Upper lobe of left lung (tissue), 6 donors: ENCODE measurements at regions not wholly inside any gene's neighbourhood (a gene's known extent, or its start where the extent isn't known, plus 50 kb on each side); places are given as distances from the start of the nearest gene placed in this dataset.
"Not testable (repeated sequence)": the region's sequence is repeated elsewhere in the genome, so short reads cannot be mapped to it uniquely, and the experiment has no call there.

Experiments used
- ATAC-seq, 2 donors: fragments of 200-7000 bp; cut with Tn5 transposase; one replicate each; pipeline ENCODE4 v1.9.1; 2022; ENCODE audit warnings: mild to moderate bottlenecking in 2 of 2, moderate library complexity in 2 of 2; ENCODE audit not compliant: low FRiP score in 2 of 2
- DNase-seq, 2 donors: peaks; one replicate each; pipeline ENCODE4 v3.0.0-alpha.2; 2019 to 2020
- H3K27ac ChIP-seq, 4 donors: fragments of 200-600 bp; sonication (generic); one replicate each; pipeline ENCODE4 v1.5.1; 2016 to 2019
- H3K27me3 ChIP-seq, 4 donors: fragments of 200-600 bp; sonication (generic); one replicate each; pipeline ENCODE4 v1.5.1; 2017 to 2019
- H3K36me3 ChIP-seq, 4 donors: fragments of 200-600 bp; sonication (generic); one replicate each; pipeline ENCODE4 v1.5.1; 2016 to 2019
- H3K4me1 ChIP-seq, 4 donors: fragments of 200-600 bp; sonication (generic); one replicate each; pipeline ENCODE4 v1.5.1; 2018 to 2019
- H3K4me3 ChIP-seq, 4 donors: fragments of 200-600 bp; sonication (generic); one replicate each; pipeline ENCODE4 v1.5.1; 2017 to 2019; ENCODE audit warnings: mild to moderate bottlenecking in 2 of 4, moderate library complexity in 1 of 4
- H3K9me3 ChIP-seq, 4 donors: fragments of 200-600 bp; sonication (generic); one replicate each; pipeline ENCODE4 v1.5.1; 2018 to 2019
- CTCF ChIP-seq, 6 experiments: fragments of 450-650 bp in 4 of 6; fragments of 200-600 bp in 2 of 6; sonication (generic) in 2 of 6; IDR thresholded peaks; one replicate each; pipeline ENCODE4 v1.5.1; 2016 to 2019; ENCODE audit warnings: antibody characterized with exemption in 6 of 6
- EP300 ChIP-seq, 4 donors: sonication (generic); formaldehyde crosslinking; IDR thresholded peaks; one replicate each; pipeline ENCODE4 v1.5.1; 2017; ENCODE audit warnings: antibody characterized with exemption in 4 of 4, control low read depth in 2 of 4
- POLR2A ChIP-seq, 4 donors: fragments of 450-650 bp; IDR thresholded peaks; one replicate each; pipeline ENCODE4 v1.5.1; 2016 to 2017; ENCODE audit warnings: antibody characterized with exemption in 4 of 4, mild to moderate bottlenecking in 2 of 4
- POLR2AphosphoS5 ChIP-seq, 2 donors: sonication (generic); formaldehyde crosslinking; IDR thresholded peaks; one replicate each; pipeline ENCODE4 v1.5.1; 2017; ENCODE audit warnings: antibody characterized with exemption in 2 of 2
- WGBS, 2 donors: methylation state at CpG; one replicate each; pipeline ENCODE4 v1.1.5; 2017 to 2018; 5-methylcytosine and 5-hydroxymethylcytosine counted together
- donor health status: DM: no; HTN: no; CAD: no; lungs with moderate emphysema.
- donor health status: DM: no; HTN: yes; CAD: no; lungs with severe emphysema.

GRCh38 chr11:26860895-26861294 lies 133.0 kb upstream of the FIBIN start:
- no peak for ATAC-seq
- Histone ChIP-seq H3K4me1 (no peaks in the 10 kb centered on the region), H3K4me3 (no peak overlapping the region), H3K9me3 (no peaks in the 10 kb centered on the region), H3K27me3 (no peaks in the 10 kb centered on the region), H3K27ac (no peak overlapping the region), H3K36me3 (no peaks in the 10 kb centered on the region)
- DNase-seq: no peak
- 82 to 83% methylated on average over 1 of the region's 1 CpG for WGBS, 2 donors
- TF ChIP-seq CTCF (IDR thresholded peaks at IDR 0.05): no peak
- no peak for TF ChIP-seq POLR2A (IDR thresholded peaks at IDR 0.05)
- TF ChIP-seq POLR2AphosphoS5 (IDR thresholded peaks at IDR 0.05): no peak
- TF ChIP-seq EP300 (IDR thresholded peaks at IDR 0.05): no peak

GRCh38 chr11:26862801-26863200 lies 131.1 kb upstream of the FIBIN start:
- H3K27ac ChIP-seq: no peak overlapping the region
- no peaks in the 10 kb centered on the region for H3K4me1 ChIP-seq
- no peaks in the 10 kb centered on the region for H3K36me3 ChIP-seq
- TF ChIP-seq POLR2AphosphoS5 (IDR thresholded peaks at IDR 0.05) (no peak), EP300 (IDR thresholded peaks at IDR 0.05) (no peak)
- H3K27me3 ChIP-seq: no peaks in the 10 kb centered on the region
- DNase-seq (no peak), ATAC-seq (no peak)
- no peaks in the 10 kb centered on the region for H3K9me3 ChIP-seq
- no peak overlapping the region for H3K4me3 ChIP-seq

- TF ChIP-seq POLR2AphosphoS5 (IDR thresholded peaks at IDR 0.05): no peak
- TF ChIP-seq EP300 (IDR thresholded peaks at IDR 0.05): no peak
- no peak for TF ChIP-seq CTCF (IDR thresholded peaks at IDR 0.05)
- TF ChIP-seq POLR2A (IDR thresholded peaks at IDR 0.05): no peak
- H3K9me3 ChIP-seq: no peaks in the 10 kb centered on the region
- no peaks in the 10 kb centered on the region for H3K4me1 ChIP-seq
- DNase-seq (no peak), ATAC-seq (no peak)
- no peak overlapping the region for H3K4me3 ChIP-seq
- no peaks in the 10 kb centered on the region for H3K27me3 ChIP-seq
- H3K36me3 ChIP-seq: no peaks in the 10 kb centered on the region
- 60 to 73% methylated on average over 2 of the region's 2 CpGs for WGBS, 2 donors
- H3K27ac ChIP-seq: no peak overlapping the region
These were observed 128.2 kb upstream of the FIBIN start for GRCh38 chr11:26865703-26866102.

GRCh38 chr11:26867286-26867685 lies 126.6 kb upstream of the FIBIN start:
- Histone ChIP-seq H3K27ac (no peak overlapping the region), H3K36me3 (no peaks in the 10 kb centered on the region), H3K27me3 (no peaks in the 10 kb centered on the region), H3K4me1 (no peaks in the 10 kb centered on the region), H3K4me3 (no peak overlapping the region), H3K9me3 (no peaks in the 10 kb centered on the region)
- TF ChIP-seq EP300 (IDR thresholded peaks at IDR 0.05) (no peak), CTCF (IDR thresholded peaks at IDR 0.05) (no peak), POLR2AphosphoS5 (IDR thresholded peaks at IDR 0.05) (no peak), POLR2A (IDR thresholded peaks at IDR 0.05) (no peak)
- ATAC-seq: no peak
- no peak for DNase-seq

- peaks cover 0 to 9% (median 3%) of the 10 kb centered on the region in 4 donors for H3K9me3 ChIP-seq
- no peak for TF ChIP-seq POLR2AphosphoS5 (IDR thresholded peaks at IDR 0.05)
- TF ChIP-seq EP300 (IDR thresholded peaks at IDR 0.05): no peak
- TF ChIP-seq POLR2A (IDR thresholded peaks at IDR 0.05): no peak
- TF ChIP-seq CTCF (IDR thresholded peaks at IDR 0.05): no peak
- 71 to 73% methylated on average over 4 of the region's 4 CpGs for WGBS, 2 donors
- no peak overlapping the region for H3K4me3 ChIP-seq
- H3K27me3 ChIP-seq: no peaks in the 10 kb centered on the region
- no peaks in the 10 kb centered on the region for H3K4me1 ChIP-seq
- H3K27ac ChIP-seq: no peak overlapping the region
- ATAC-seq (no peak), DNase-seq (no peak)
- no peaks in the 10 kb centered on the region for H3K36me3 ChIP-seq
These were observed 114.8 kb upstream of the FIBIN start for GRCh38 chr11:26878959-26879581.

- not testable (repeated sequence) for H3K4me3 ChIP-seq, DNase-seq, H3K4me1 ChIP-seq, H3K9me3 ChIP-seq, H3K27ac ChIP-seq, H3K36me3 ChIP-seq, ATAC-seq, H3K27me3 ChIP-seq
- 74 to 90% methylated on average over 2 to 4 of the region's 4 CpGs for WGBS, 2 donors
These were observed 111.5 kb upstream of the FIBIN start for GRCh38 chr11:26882363-26882880.
